SK-N-MC (cell line): ENCODE measurements at regions not wholly inside any gene's neighbourhood (a gene's known extent, or its start where the extent isn't known, plus 50 kb on each side); places are given as distances from the start of the nearest gene placed in this dataset.

Experiments used
- EZH2 ChIP-seq: fragments of 200-600 bp; sonication (generic); IDR thresholded peaks from one replicate; pipeline ENCODE4 v1.6.1; 2017; ENCODE audit warnings: antibody characterized with exemption
- POLR2AphosphoS5 ChIP-seq: IDR thresholded peaks from 2 replicates; pipeline ENCODE4 v1.6.1; 2012; ENCODE audit warnings: mild to moderate bottlenecking, low read depth, low read length, borderline replicate concordance

DNA sequence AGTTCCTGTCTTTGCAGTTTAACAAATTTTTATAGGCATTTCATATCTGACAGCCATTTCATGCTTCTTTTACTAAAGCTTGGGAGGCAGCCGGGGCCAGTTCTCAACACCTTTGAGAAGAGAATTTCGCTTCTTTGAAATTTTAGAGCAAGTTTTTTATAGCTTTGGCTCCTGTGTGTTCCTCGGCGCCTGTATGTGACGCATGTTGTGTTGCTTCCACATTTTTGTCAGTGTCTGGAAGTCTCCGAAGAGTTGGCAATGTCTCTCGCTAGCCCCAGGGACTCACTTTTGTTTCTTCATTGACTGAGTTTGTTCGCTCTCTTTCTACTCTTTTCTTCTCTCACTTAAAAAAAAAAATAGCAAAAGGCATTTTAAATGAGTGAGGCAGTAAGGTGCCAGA is 386.9 kb upstream of the PLXNA2 start:
- TF ChIP-seq EZH2: no peak
- TF ChIP-seq POLR2AphosphoS5: no peak
